Natural killer cell (primary cell): ENCODE measurements at regions not wholly inside any gene's neighbourhood (a gene's known extent, or its start where the extent isn't known, plus 50 kb on each side); places are given as distances from the start of the nearest gene placed in this dataset.

ENCODE experiments used
- ATAC-seq, 3 donors: fragments of 150-1000 bp in 2 of 3; fragments of 200-7000 bp in 1 of 3; cut with Tn5 transposase; 1 replicate in 1 of 3; 2 replicates in 2 of 3; pipeline ENCODE4 v1.10.0; 2021; ENCODE audit warnings: mild to moderate bottlenecking in 2 of 3, moderate library complexity in 2 of 3
- DNase-seq, 2 donors: peaks; one replicate each; pipeline versions ENCODE4 v3.0.0 to v3.0.0-alpha.2; 2013 to 2021; ENCODE audit warnings: mixed read lengths in 1 of 2
- H3K27ac ChIP-seq: one replicate; pipeline ENCODE4 v1.5.1; 2013; ENCODE audit warnings: mild to moderate bottlenecking, low read length
- H3K27me3 ChIP-seq: one replicate; pipeline ENCODE4 v1.6.1; 2013; ENCODE audit warnings: low read length; ENCODE audit not compliant: control insufficient read depth, insufficient read depth
- H3K36me3 ChIP-seq: one replicate; pipeline ENCODE4 v1.6.1; 2013; ENCODE audit warnings: low read length; ENCODE audit not compliant: control insufficient read depth, insufficient read depth
- H3K4me1 ChIP-seq: one replicate; pipeline ENCODE4 v1.6.1; 2013; ENCODE audit warnings: low read length; ENCODE audit not compliant: control insufficient read depth, insufficient read depth
- H3K4me3 ChIP-seq: one replicate; pipeline ENCODE4 v1.5.1; 2013; ENCODE audit warnings: low read length
- H3K9me3 ChIP-seq: one replicate; pipeline ENCODE4 v1.6.1; 2013; ENCODE audit warnings: low read length; ENCODE audit not compliant: control insufficient read depth, insufficient read depth
- H3K27ac Mint-ChIP-seq, 2 donors: one replicate each; pipeline ENCODE4 v1.8.0; 2022; ENCODE audit warnings: mild to moderate bottlenecking in 2 of 2, mixed read lengths in 2 of 2, moderate library complexity in 1 of 2
- H3K27me3 Mint-ChIP-seq, 2 donors: one replicate each; pipeline ENCODE4 v1.8.0; 2022; ENCODE audit warnings: low read depth in 2 of 2, mixed read lengths in 2 of 2
- H3K36me3 Mint-ChIP-seq: one replicate; pipeline ENCODE4 v1.8.0; 2022; ENCODE audit warnings: mixed read lengths
- H3K4me1 Mint-ChIP-seq, 2 donors: one replicate each; pipeline ENCODE4 v1.8.0; 2022; ENCODE audit warnings: mixed read lengths in 2 of 2
- H3K4me3 Mint-ChIP-seq: one replicate; pipeline ENCODE4 v1.8.0; 2022; ENCODE audit warnings: mild to moderate bottlenecking, moderate library complexity, mixed read lengths
- H3K9me3 Mint-ChIP-seq, 2 donors: one replicate each; pipeline ENCODE4 v1.8.0; 2022; ENCODE audit warnings: mixed read lengths in 2 of 2
- CTCF ChIP-seq: fragments of 200-600 bp; IDR thresholded peaks from one replicate; pipeline ENCODE4 v1.8.0; 2022; ENCODE audit warnings: antibody characterized with exemption
- WGBS: methylation state at CpG from one replicate; pipeline ENCODE4 v1.1.7; 2013; ENCODE audit warnings: missing lambda C conversion rate; ENCODE audit not compliant: insufficient coverage; 5-methylcytosine and 5-hydroxymethylcytosine counted together
- intact Hi-C: fragments of 100-400 bp; cut with micrococcal nuclease; formaldehyde crosslinking; loops from one replicate; pipeline ENCODE4 v1.14.2; 2022

DNA sequence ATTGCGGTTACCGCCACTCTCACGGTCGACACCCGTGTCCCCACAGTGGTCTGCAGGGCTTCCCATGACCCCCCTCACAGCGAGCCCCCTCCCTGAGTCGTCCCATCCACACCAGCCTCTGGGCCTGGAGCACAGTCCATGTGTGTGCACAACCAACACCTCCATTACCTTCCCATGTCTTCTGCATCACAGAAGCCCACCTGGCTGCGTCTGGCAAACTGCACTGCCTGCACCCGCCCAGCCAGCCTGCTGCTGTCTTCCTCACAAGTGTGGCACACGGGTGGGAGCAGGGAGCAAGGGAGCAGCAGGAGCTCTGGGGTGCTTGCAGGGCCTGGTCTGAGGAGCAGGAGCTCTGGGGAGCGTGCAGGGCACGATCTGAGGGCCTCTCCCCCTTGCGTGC, 415.3 kb upstream of the IRX4 start:
- H3K27ac Mint-ChIP-seq = no peak overlapping the region

GRCh38 chr5:2295476-2295875, 412.8 kb upstream of the IRX4 start:
- Mint-ChIP-seq H3K36me3 (no peaks in the 10 kb centered on the region), H3K4me1 (no peaks in the 10 kb centered on the region), H3K27ac (no peak overlapping the region), H3K27me3 (no peaks in the 10 kb centered on the region), H3K4me3 (no peak overlapping the region), H3K9me3 (no peaks in the 10 kb centered on the region)
- no peaks in the 10 kb centered on the region for H3K36me3 ChIP-seq
- H3K27ac ChIP-seq = no peak overlapping the region
- H3K4me3 ChIP-seq = no peak overlapping the region
- DNase-seq = no peak
- intact Hi-C loops = no loop called here
- no peak for ATAC-seq
- no peaks in the 10 kb centered on the region for H3K4me1 ChIP-seq
- no peak for TF ChIP-seq CTCF
- no peaks in the 10 kb centered on the region for H3K9me3 ChIP-seq
- no peaks in the 10 kb centered on the region for H3K27me3 ChIP-seq
- WGBS = 88% methylated on average over 13 of the region's 13 CpGs

More for the DNA sequence above, 415.3 kb upstream of the IRX4 start:
- Histone ChIP-seq H3K27ac (no peak overlapping the region), H3K27me3 (no peaks in the 10 kb centered on the region), H3K9me3 (no peaks in the 10 kb centered on the region), H3K4me3 (no peak overlapping the region), H3K36me3 (no peaks in the 10 kb centered on the region), H3K4me1 (no peaks in the 10 kb centered on the region)
- 81% methylated on average over 13 of the region's 13 CpGs for WGBS
- H3K4me1 Mint-ChIP-seq = no peaks in the 10 kb centered on the region
- intact Hi-C loops = no loop called here
- no peak for DNase-seq
- no peak for ATAC-seq
- peaks cover 0 to 2% of the 10 kb centered on the region in 2 donors for H3K27me3 Mint-ChIP-seq
- TF ChIP-seq CTCF = no peak
- no peaks in the 10 kb centered on the region for H3K9me3 Mint-ChIP-seq
- H3K36me3 Mint-ChIP-seq = no peaks in the 10 kb centered on the region
- H3K4me3 Mint-ChIP-seq = no peak overlapping the region

DNA sequence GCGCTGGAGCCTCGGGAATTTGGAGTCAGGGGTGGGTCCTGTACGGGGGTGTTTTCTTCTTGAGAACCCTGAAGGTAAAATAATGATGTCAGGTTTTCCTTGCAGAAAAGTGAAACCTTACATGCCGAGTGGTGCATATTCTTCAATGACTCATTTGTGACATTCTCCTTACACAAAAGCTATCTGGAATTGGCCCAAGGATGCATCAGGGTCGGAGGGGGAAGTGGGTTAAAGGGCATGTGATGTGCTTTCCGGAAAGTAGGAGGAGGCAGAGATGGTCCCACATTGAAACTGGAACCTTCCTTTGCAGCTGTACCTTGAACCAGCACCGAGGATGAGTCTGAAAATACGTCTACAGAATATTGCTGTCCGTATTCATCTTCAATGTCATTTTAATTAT, 411.2 kb upstream of the IRX4 start:
- H3K27me3 ChIP-seq = no peaks in the 10 kb centered on the region
- no peak for ATAC-seq
- Mint-ChIP-seq H3K27me3 (no peaks in the 10 kb centered on the region), H3K9me3 (no peaks in the 10 kb centered on the region), H3K36me3 (no peaks in the 10 kb centered on the region), H3K27ac (no peak overlapping the region), H3K4me1 (no peaks in the 10 kb centered on the region), H3K4me3 (no peak overlapping the region)
- TF ChIP-seq CTCF = no peak
- 86% methylated on average over 7 of the region's 9 CpGs for WGBS
- H3K27ac ChIP-seq = no peak overlapping the region
- no peaks in the 10 kb centered on the region for H3K36me3 ChIP-seq
- no peaks in the 10 kb centered on the region for H3K9me3 ChIP-seq
- intact Hi-C loops = no loop called here
- no peak for DNase-seq
- H3K4me1 ChIP-seq = no peaks in the 10 kb centered on the region
- H3K4me3 ChIP-seq = no peak overlapping the region

DNA sequence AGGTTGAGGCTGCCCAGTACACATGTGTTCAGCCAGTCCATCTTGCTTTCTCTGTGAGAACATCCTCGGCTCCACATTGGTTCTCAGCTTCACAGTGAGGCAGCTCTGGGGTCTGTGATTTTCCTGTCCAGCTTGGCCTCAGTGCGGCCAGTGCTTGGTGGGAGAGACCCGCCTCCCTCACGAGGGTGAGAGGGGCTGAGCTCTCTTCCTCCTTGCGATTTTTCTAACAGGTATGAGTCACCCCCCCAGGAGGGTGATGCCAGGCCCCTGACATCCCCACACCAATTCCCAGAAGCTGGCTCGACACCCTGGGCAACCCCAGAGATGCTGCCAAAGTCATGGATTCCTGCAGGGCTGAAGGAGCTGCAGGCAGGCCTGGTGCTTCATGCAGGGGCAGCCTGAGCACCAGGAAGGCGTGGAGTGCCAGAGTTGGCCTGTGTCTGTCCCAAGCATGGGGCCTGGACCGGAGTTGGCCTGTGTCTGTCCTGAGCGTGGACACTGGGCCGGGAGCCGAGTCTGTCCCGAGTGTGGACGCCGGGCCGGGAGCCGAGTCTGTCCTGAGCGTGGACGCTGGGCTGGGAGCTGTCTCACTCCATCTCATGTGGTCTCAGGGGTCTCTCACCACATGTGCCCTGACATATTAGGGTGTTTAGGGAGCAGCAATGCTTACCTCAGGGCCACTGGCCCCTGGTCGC, 408.6 kb upstream of the IRX4 start:
- intact Hi-C loops = no loop called here
- Histone ChIP-seq H3K27me3 (no peaks in the 10 kb centered on the region), H3K4me3 (no peak overlapping the region), H3K4me1 (no peaks in the 10 kb centered on the region), H3K27ac (no peak overlapping the region), H3K36me3 (no peaks in the 10 kb centered on the region), H3K9me3 (peaks cover 3% of the 10 kb centered on the region)
- ATAC-seq (peak in 1 of 3 donors; percentile 12), DNase-seq (no peak)
- Mint-ChIP-seq H3K4me3 (no peak overlapping the region), H3K4me1 (no peaks in the 10 kb centered on the region), H3K27me3 (no peaks in the 10 kb centered on the region), H3K36me3 (no peaks in the 10 kb centered on the region), H3K9me3 (no peaks in the 10 kb centered on the region), H3K27ac (no peak overlapping the region)
- whole genome bisulfite sequencing = 92% methylated on average over 19 of the region's 19 CpGs
- TF ChIP-seq CTCF = no peak
